Ascending aorta (tissue), 2 donors: ENCODE measurements at regions not wholly inside any gene's neighbourhood (a gene's known extent, or its start where the extent isn't known, plus 50 kb on each side); places are given as distances from the start of the nearest gene placed in this dataset.

Experiments
- DNase-seq, 2 donors: peaks; one replicate each; pipeline ENCODE4 v3.0.0-alpha.2; 2019; ENCODE audit warnings: low spot score in 2 of 2
- H3K27ac ChIP-seq, 2 donors: fragments of 200-600 bp; sonication (generic); one replicate each; pipeline ENCODE4 v1.5.1; 2016 to 2017; ENCODE audit warnings: mild to moderate bottlenecking in 1 of 2
- H3K27me3 ChIP-seq: fragments of 200-600 bp; sonication (generic); one replicate; pipeline ENCODE4 v1.5.1; 2017
- H3K36me3 ChIP-seq, 2 donors: fragments of 200-600 bp; sonication (generic); one replicate each; pipeline ENCODE4 v1.5.1; 2016
- H3K4me1 ChIP-seq, 2 donors: fragments of 200-600 bp; sonication (generic); one replicate each; pipeline ENCODE4 v1.5.1; 2016 to 2017; ENCODE audit warnings: mild to moderate bottlenecking in 1 of 2
- H3K4me3 ChIP-seq, 2 donors: fragments of 200-600 bp; sonication (generic); one replicate each; pipeline ENCODE4 v1.5.1; 2016 to 2017; ENCODE audit warnings: mild to moderate bottlenecking in 1 of 2
- H3K9me3 ChIP-seq, 2 donors: fragments of 200-600 bp; sonication (generic); one replicate each; pipeline ENCODE4 v1.5.1; 2016
- CTCF ChIP-seq, 3 experiments: fragments of 200-600 bp in 2 of 3; fragments of 450-650 bp in 1 of 3; sonication (generic) in 2 of 3; IDR thresholded peaks; one replicate each; pipeline ENCODE4 v1.5.1; 2016 to 2019; ENCODE audit warnings: antibody characterized with exemption in 3 of 3, mild to moderate bottlenecking in 1 of 3, moderate library complexity in 1 of 3
- intact Hi-C: fragments of 100-400 bp; cut with DNase I; formaldehyde crosslinking; loops from one replicate; pipeline ENCODE4 v1.15.1; 2023

- no peaks in the 10 kb centered on the region for H3K36me3 ChIP-seq
- no peaks in the 10 kb centered on the region for H3K27me3 ChIP-seq
- no peaks in the 10 kb centered on the region for H3K4me1 ChIP-seq
- no peak for DNase-seq
- TF ChIP-seq CTCF (IDR thresholded peaks at IDR 0.05): no peak
- intact Hi-C loops: no loop called here
- H3K4me3 ChIP-seq: no peak overlapping the region
- H3K9me3 ChIP-seq: no peaks in the 10 kb centered on the region
- no peak overlapping the region for H3K27ac ChIP-seq
These were observed 151.2 kb upstream of the UBE2E1 start for GRCh38 chr3:23654571-23654970.

- intact Hi-C loops: no loop called here
- H3K9me3 ChIP-seq: no peaks in the 10 kb centered on the region
- no peaks in the 10 kb centered on the region for H3K4me1 ChIP-seq
- no peak for DNase-seq
- no peaks in the 10 kb centered on the region for H3K27me3 ChIP-seq
- no peaks in the 10 kb centered on the region for H3K36me3 ChIP-seq
- H3K4me3 ChIP-seq: no peak overlapping the region
- H3K27ac ChIP-seq: no peak overlapping the region
- no peak for TF ChIP-seq CTCF (IDR thresholded peaks at IDR 0.05)
These were observed 150.0 kb upstream of the UBE2E1 start for GRCh38 chr3:23655749-23656148.

GRCh38 chr3:23656199-23656598 is 149.6 kb upstream of the UBE2E1 start:
- Histone ChIP-seq H3K9me3 (no peaks in the 10 kb centered on the region), H3K4me1 (no peaks in the 10 kb centered on the region), H3K27ac (no peak overlapping the region), H3K4me3 (no peak overlapping the region), H3K27me3 (no peaks in the 10 kb centered on the region), H3K36me3 (no peaks in the 10 kb centered on the region)
- no peak for DNase-seq
- TF ChIP-seq CTCF (IDR thresholded peaks at IDR 0.05): no peak
- intact Hi-C loops: no loop called here

GRCh38 chr3:23656821-23657220 is 148.9 kb upstream of the UBE2E1 start:
- Histone ChIP-seq H3K27me3 (no peaks in the 10 kb centered on the region), H3K4me3 (no peak overlapping the region), H3K9me3 (no peaks in the 10 kb centered on the region), H3K4me1 (no peaks in the 10 kb centered on the region), H3K27ac (no peak overlapping the region), H3K36me3 (no peaks in the 10 kb centered on the region)
- DNase-seq: no peak
- TF ChIP-seq CTCF (IDR thresholded peaks at IDR 0.05): no peak
- intact Hi-C loops: no loop called here

- Histone ChIP-seq H3K27me3 (no peaks in the 10 kb centered on the region), H3K36me3 (no peaks in the 10 kb centered on the region), H3K9me3 (no peaks in the 10 kb centered on the region), H3K4me1 (no peaks in the 10 kb centered on the region), H3K27ac (no peak overlapping the region), H3K4me3 (no peak overlapping the region)
- intact Hi-C loops: no loop called here
- DNase-seq: no peak
- TF ChIP-seq CTCF (IDR thresholded peaks at IDR 0.05): no peak
These were observed 148.1 kb upstream of the UBE2E1 start for GRCh38 chr3:23657647-23658046.

GRCh38 chr3:23659274-23659673 is 146.5 kb upstream of the UBE2E1 start:
- Histone ChIP-seq H3K27ac (no peak overlapping the region), H3K4me1 (no peaks in the 10 kb centered on the region), H3K27me3 (no peaks in the 10 kb centered on the region), H3K9me3 (no peaks in the 10 kb centered on the region), H3K36me3 (no peaks in the 10 kb centered on the region), H3K4me3 (no peak overlapping the region)
- TF ChIP-seq CTCF (IDR thresholded peaks at IDR 0.05): no peak
- DNase-seq: no peak
- intact Hi-C loops: no loop called here
